ENCODE measurements at regions not wholly inside any gene's neighbourhood (a gene's known extent, or its start where the extent isn't known, plus 50 kb on each side); places are given as distances from the start of the nearest gene placed in this dataset.

DNA sequence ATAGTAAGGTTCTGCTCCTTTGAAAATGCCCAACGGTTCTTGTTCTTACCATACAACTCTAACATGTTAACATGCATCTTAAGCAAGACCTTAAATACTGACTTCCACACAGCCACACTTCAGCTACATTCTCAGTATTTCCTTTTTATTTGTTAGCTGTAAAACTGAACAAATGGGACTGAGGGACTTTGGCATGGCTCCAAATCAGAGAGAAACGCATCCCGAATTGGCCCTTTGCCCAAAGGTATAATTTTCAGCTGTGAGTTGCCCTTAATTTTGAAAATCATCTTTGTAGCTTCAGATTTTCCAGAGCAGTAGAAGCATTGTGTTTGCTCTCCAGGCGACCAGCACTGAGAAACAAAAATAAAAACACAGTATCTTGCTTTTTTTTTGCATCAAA is 56.4 kb downstream of the NEUROD6 start:
- no peak for DNase-seq (ENCODE audit: low spot score)

DNA sequence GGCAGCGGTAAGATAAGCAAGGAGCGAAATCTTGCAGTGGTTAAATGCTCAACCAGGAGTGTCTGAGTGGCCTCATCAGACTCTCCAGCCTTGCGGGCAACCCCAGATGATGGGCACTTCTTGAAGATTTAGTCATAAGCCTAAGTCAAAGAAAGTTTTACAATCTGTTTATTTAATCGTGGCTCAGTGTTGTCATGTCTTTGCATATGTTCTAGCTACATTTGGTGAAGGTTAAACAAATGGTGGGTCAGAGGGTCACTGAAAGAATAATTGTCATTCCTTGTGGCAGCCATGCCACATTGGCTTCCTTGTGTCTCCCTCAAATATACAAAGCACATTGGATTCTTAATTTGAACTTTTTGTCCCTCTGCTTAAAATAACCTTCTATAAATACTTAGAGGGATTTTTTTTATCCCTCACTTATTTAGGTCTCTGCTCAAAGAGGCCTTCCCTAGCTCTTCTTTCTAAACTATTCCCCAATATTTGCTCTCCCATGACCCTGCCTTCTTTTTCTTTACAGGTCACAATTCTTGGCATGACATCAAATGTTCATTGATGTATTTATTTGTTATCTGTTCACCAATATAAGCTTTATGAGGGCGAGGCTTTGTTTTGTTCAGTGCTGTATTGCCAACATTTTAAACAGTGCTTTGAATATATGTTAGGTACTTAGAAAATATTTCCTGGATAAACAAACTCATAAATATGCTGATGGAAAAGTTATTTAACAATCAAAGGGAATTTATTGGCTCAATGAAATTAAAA is 68.7 kb downstream of the NEUROD6 start:
- no peak for DNase-seq (ENCODE audit: low spot score)

- DNase-seq (ENCODE audit: low spot score) = no peak
Measured at GRCh38 chr7:31267486-31267885, 73.0 kb downstream of the NEUROD6 start.

- DNase-seq (ENCODE audit: low spot score) = no peak
Measured at GRCh38 chr7:31263338-31263737, 77.2 kb downstream of the NEUROD6 start.

DNA sequence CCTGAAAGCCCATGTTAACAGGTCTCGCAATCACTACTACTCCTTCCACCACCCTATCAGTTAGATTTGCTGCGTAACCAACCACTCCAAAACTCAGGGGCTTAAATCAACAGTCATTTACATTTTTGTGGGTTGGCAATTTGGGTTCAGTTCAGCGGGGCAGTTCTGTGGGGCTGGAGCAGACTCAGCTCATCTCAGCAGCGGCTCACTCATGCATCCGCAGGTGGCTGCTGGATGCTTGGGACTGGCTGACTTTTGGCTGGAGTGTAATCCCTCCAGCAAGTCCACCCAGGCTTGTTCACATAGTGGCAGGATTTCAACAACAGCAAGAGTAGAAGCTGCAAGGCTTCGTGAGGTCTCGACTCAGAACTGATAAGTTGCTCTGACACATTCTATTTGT is 79.2 kb downstream of the NEUROD6 start:
- DNase-seq (ENCODE audit: low spot score) = no peak

- DNase-seq (ENCODE audit: low spot score) = no peak
Measured at GRCh38 chr7:31260851-31261250, 79.7 kb downstream of the NEUROD6 start.

- no peak for DNase-seq (ENCODE audit: low spot score)
Measured at GRCh38 chr7:31258391-31258790, 82.1 kb downstream of the NEUROD6 start.

DNA sequence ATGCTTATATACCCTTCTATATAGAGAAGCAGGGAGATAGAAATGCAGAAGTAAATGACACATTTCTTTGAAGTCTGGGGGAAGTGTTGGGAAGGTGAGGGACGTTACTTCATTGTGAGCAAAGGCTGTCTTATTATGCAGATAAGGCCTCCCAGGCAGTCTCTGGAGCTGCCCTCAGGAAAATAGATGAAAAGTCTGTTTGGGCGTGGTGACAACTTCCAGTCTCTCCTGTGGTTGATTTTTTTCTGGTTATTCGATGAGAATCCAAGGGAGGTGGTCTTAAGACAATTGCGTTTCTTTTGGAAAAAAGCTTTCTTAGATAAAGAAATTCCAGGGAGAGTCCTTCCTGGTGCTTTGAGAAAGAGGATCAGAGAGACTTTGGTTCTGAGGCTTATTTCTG is 84.0 kb downstream of the NEUROD6 start:
- DNase-seq (ENCODE audit: low spot score) = no peak

GRCh38 chr7:31254926-31255325 is 85.6 kb downstream of the NEUROD6 start:
- no peak for DNase-seq (ENCODE audit: low spot score)

- DNase-seq (ENCODE audit: low spot score) = no peak
Measured at GRCh38 chr7:31253532-31253931, 87.0 kb downstream of the NEUROD6 start.

DNA sequence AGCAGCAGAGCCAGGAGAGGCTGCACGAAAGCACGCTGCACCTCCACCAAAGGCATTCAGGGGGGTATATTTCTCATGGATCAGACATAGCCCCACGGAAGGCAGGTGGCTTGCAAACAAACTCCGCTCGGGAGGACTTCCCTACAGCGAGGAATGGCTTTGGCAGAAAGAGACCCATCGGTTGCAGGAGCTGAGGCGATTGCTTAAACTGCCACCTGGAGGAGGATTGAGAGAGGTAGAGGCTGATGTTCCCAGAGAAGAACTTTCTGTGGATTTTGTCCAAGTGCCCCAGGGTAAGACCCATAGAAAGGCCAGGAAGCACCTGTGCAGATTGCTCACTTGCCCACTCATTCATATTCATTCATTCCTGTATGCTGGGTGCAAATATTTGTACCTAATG is 89.1 kb downstream of the NEUROD6 start:
- peak; percentile 24 for DNase-seq (ENCODE audit: low spot score)

GRCh38 chr7:31249671-31250070 is 90.9 kb downstream of the NEUROD6 start:
- no peak for DNase-seq (ENCODE audit: low spot score)

- DNase-seq (ENCODE audit: low spot score) = no peak
Measured at GRCh38 chr7:31236868-31237267, 103.7 kb downstream of the NEUROD6 start.

DNA sequence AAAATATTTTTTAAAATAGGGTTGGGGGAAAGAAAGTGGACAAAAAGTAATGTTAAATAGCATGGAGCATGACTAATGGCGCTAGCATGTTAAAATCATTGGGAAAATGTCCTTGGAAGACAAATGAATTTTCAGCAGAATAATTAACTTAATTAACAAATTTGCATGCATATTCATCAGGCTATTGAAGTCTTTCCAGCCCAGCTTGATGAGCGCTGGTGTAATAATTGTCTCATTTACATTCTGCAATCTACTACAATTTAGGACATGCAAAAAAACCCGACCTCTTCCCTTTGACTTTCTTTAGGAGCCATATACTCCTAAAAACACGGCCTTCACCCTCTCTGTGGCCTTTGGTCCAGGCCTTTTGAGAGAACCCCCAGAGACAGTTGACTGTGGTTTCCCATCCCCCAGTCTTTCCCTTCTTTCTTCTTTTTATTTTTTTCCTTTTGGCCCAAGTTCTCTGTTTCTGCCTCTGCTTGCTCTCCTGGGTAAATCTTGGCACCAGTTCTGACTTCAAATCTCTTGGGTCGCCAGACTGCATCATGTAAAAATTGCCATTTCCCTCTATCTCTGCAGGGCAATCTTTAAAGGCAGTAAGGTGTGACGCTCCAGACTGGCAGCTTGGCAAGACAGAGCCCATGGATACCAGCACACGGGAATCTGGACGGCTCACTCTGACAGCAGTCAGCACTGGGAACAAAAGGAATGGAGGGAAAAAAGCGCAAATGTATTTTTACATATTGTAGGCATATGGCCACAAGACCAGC is 105.5 kb downstream of the NEUROD6 start:
- no peak for DNase-seq (ENCODE audit: low spot score)

GRCh38 chr7:31228957-31229356 is 111.6 kb downstream of the NEUROD6 start:
- DNase-seq (ENCODE audit: low spot score) = no peak

GRCh38 chr7:31214751-31215150 is 125.8 kb downstream of the NEUROD6 start:
- DNase-seq (ENCODE audit: low spot score) = no peak

GRCh38 chr7:31211281-31211680 is 129.2 kb downstream of the NEUROD6 start:
- no peak for DNase-seq (ENCODE audit: low spot score)

GRCh38 chr7:31204071-31204470 is 136.5 kb downstream of the NEUROD6 start:
- no peak for DNase-seq (ENCODE audit: low spot score)

DNA sequence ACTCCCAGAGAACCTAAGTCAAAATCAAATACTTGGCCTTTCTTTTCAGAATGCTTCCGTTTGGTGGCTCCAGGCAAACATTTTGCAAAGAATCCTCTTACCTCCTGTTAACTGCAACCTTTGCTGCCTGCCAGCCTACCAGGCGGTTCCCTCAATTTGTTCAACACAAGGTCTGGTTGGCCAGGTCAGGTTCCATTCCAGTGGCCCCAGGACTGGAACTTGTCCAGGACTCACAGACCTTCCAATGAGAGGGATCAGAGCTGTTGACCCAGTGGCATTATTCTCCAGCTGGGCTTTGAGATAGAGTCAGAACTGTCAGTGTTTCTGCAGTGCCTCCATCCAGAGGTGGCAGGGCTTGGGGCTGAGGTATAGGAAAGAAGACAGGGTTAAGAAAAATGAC is 137.0 kb downstream of the NEUROD6 start:
- no peak for DNase-seq (ENCODE audit: low spot score)

DNA sequence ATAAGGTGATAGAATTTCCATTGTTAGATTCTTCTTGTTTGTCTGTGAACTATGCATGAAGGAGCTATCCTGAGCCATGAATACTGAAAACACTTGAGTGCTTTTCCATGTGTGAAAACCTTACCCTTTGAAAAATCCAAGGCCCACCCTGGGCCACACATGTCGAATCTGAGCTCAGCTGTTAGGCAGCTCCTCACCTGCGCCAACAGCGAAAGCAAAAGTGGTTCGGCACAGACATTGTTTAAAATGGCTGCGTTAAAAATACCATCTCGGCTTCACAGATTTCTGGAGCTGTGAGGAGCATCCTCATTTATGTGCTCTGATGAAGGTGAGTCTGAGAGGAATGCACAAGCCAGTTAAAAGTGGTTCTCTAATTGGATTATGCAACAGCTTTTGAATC is 137.7 kb downstream of the NEUROD6 start:
- no peak for DNase-seq (ENCODE audit: low spot score)

GRCh38 chr7:31192986-31193385 is 140.9 kb downstream of the ADCYAP1R1 start:
- peak; percentile 74 for DNase-seq (ENCODE audit: low spot score)

DNA sequence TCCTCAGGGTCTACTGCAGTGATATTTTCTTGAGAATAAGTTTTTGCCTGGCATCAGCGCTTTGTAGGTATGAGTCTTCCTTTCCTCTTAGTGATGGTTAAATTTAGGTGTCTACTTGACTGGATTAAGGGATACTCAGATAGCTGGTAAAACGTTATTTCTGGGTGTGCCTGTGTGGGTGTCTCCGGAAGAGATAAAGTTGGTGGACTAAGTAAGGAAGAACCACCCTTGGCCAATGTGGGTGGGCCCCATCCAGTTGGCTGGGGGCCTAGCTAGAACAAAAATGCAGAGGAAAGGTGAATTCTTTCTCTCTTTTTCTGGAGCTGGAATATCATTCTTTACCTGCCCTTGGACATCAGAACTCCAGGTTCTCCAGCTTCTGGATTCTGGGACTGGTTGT is 138.8 kb downstream of the ADCYAP1R1 start:
- DNase-seq (ENCODE audit: low spot score) = no peak

DNA sequence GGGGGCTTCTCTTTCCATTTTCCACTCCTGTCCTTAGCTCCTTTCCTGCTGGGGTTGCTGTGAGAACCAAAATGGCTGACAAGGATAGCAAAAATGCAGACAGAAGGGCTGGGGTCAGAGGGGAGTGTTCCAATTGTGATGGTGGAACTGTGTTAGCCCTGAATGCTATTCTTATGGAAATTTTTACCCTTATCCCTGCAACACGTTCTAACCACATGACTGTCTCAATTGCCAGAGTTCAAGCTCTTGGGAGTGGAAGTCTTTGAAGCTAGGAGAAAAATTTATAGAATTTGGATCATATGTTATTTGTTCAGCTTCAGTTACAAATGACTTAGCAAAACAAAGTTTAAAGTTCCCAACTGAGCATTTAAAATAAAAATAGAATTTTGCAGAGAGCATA is 134.1 kb downstream of the ADCYAP1R1 start:
- no peak for DNase-seq (ENCODE audit: low spot score)

Measured in HT-29 (cell line).